GM12891 (cell line): ENCODE measurements at regions not wholly inside any gene's neighbourhood (a gene's known extent, or its start where the extent isn't known, plus 50 kb on each side); places are given as distances from the start of the nearest gene placed in this dataset.

ENCODE experiments used
- POLR2A ChIP-seq: IDR thresholded peaks from 2 replicates; pipeline ENCODE4 v1.6.1; 2011; ENCODE audit warnings: low read depth, low read length, control low read depth
- POLR2AphosphoS5 ChIP-seq: IDR thresholded peaks from 2 replicates; pipeline ENCODE4 v1.6.1; 2011; ENCODE audit warnings: low read depth, low read length, control low read depth
- POU2F2 ChIP-seq: IDR thresholded peaks from 2 replicates; pipeline ENCODE4 v1.6.1; 2011; ENCODE audit warnings: low read depth, mild to moderate bottlenecking, control low read depth, low read length, moderate library complexity
- SPI1 ChIP-seq: IDR thresholded peaks from 2 replicates; pipeline ENCODE4 v1.6.1; 2011; ENCODE audit warnings: low read depth, low read length, control low read depth
- TAF1 ChIP-seq: IDR thresholded peaks from 2 replicates; pipeline ENCODE4 v1.6.1; 2011; ENCODE audit warnings: low read depth, low read length, control low read depth

DNA sequence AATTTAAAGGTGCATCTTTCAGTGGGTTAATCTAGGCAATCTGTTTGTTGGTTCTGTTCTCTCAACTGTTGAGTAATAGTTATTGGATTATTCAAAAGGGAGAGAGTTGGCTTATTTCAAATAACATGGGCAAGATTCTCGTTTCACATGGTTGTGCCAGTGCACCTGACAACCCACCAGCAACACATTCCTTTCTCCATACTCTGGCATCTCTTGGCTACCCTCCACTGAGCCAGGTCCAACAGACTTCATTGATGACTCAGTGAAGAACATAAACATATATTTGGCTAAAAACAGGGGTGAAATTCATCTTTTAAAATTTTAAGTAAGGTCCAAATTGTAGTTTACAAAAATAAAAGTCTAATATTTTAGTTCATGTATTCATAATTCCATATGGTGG is 967.2 kb downstream of the RPA4 start:
- TF ChIP-seq POLR2AphosphoS5 (no peak), POLR2A (no peak), SPI1 (no peak), TAF1 (no peak), POU2F2 (no peak)
